GM23338 (cell line): ENCODE measurements at regions not wholly inside any gene's neighbourhood (a gene's known extent, or its start where the extent isn't known, plus 50 kb on each side); places are given as distances from the start of the nearest gene placed in this dataset.

Source experiments
- ATAC-seq: fragments of 200-7000 bp; cut with Tn5 transposase; 3 replicates; pipeline ENCODE4 v1.9.1; 2020
- DNase-seq: peaks from one replicate; pipeline ENCODE4 v3.0.0-alpha.2; 2015; ENCODE audit warnings: low spot score
- H2AFZ ChIP-seq: fragments of 200-600 bp; sonication (generic); 2 replicates; pipeline ENCODE4 v1.8.0; 2016; ENCODE audit warnings: antibody characterized with exemption, mild to moderate bottlenecking, moderate library complexity
- H3F3A ChIP-seq: fragments of 200-600 bp; sonication (generic); replicated peaks from 2 replicates; pipeline ENCODE4 v1.8.0; 2017; ENCODE audit warnings: antibody characterized with exemption, mixed run types, low read depth
- H3K27ac ChIP-seq: fragments of 200-600 bp; sonication (generic); 2 replicates; pipeline ENCODE4 v1.6.1; 2016; ENCODE audit warnings: low read depth
- H3K27me3 ChIP-seq: fragments of 200-600 bp; sonication (generic); 2 replicates; pipeline ENCODE4 v1.8.0; 2016; ENCODE audit warnings: mild to moderate bottlenecking, mixed run types, moderate library complexity; ENCODE audit not compliant: insufficient read depth
- H3K36me3 ChIP-seq: fragments of 200-600 bp; sonication (generic); 2 replicates; pipeline ENCODE4 v1.8.0; 2016; ENCODE audit warnings: mild to moderate bottlenecking; ENCODE audit not compliant: insufficient read depth
- H3K4me1 ChIP-seq: fragments of 200-600 bp; sonication (generic); 2 replicates; pipeline ENCODE4 v1.8.0; 2016; ENCODE audit warnings: mild to moderate bottlenecking, moderate library complexity; ENCODE audit not compliant: insufficient read depth
- H3K4me2 ChIP-seq: fragments of 200-600 bp; sonication (generic); 2 replicates; pipeline ENCODE4 v1.7.1; 2017; ENCODE audit warnings: mixed run types
- H3K4me3 ChIP-seq: fragments of 200-600 bp; sonication (generic); 2 replicates; pipeline ENCODE4 v1.6.1; 2016; ENCODE audit warnings: mixed run types
- H3K79me2 ChIP-seq: fragments of 200-600 bp; sonication (generic); replicated peaks from 2 replicates; pipeline ENCODE4 v1.8.0; 2017; ENCODE audit warnings: mild to moderate bottlenecking; ENCODE audit not compliant: insufficient read depth
- H3K9me2 ChIP-seq: fragments of 200-600 bp; sonication (generic); 2 replicates; pipeline ENCODE4 v1.8.0; 2017; ENCODE audit not compliant: insufficient read depth
- H4K20me1 ChIP-seq: fragments of 200-600 bp; sonication (generic); replicated peaks from 2 replicates; pipeline ENCODE4 v1.8.0; 2017; ENCODE audit warnings: mild to moderate bottlenecking; ENCODE audit not compliant: insufficient read depth
- H3K27ac Mint-ChIP-seq: 2 replicates; pipeline ENCODE4 v1.8.0; 2020; ENCODE audit warnings: inconsistent platforms, mild to moderate bottlenecking, moderate library complexity, mixed read lengths
- H3K27me3 Mint-ChIP-seq: 3 replicates; pipeline ENCODE4 v1.8.0; 2022; ENCODE audit warnings: low read depth, mild to moderate bottlenecking, moderate library complexity, mixed read lengths, inconsistent platforms; ENCODE audit not compliant: insufficient read depth, poor library complexity
- H3K36me3 Mint-ChIP-seq: 3 replicates; pipeline ENCODE4 v1.8.0; 2021; ENCODE audit warnings: low read depth, mild to moderate bottlenecking, inconsistent platforms, moderate library complexity, mixed read lengths
- H3K4me1 Mint-ChIP-seq: 3 replicates; pipeline ENCODE4 v1.8.0; 2020; ENCODE audit warnings: mild to moderate bottlenecking, inconsistent platforms, mixed read lengths
- H3K4me3 Mint-ChIP-seq: 3 replicates; pipeline ENCODE4 v1.8.0; 2021; ENCODE audit warnings: moderate library complexity, mild to moderate bottlenecking, inconsistent platforms, mixed read lengths
- H3K9me3 Mint-ChIP-seq: 3 replicates; pipeline ENCODE4 v1.8.0; 2020; ENCODE audit warnings: moderate library complexity, mild to moderate bottlenecking, inconsistent platforms, mixed read lengths
- CREB1 ChIP-seq: fragments of 250-450 bp; sonication (Bioruptor Pico); IDR thresholded peaks from 2 replicates; pipeline ENCODE4 v1.5.0; 2020; ENCODE audit warnings: low read depth, mild to moderate bottlenecking, moderate library complexity
- EZH2 ChIP-seq: fragments of 200-600 bp; sonication (generic); IDR thresholded peaks from one replicate; pipeline ENCODE4 v1.8.0; 2017; ENCODE audit warnings: antibody characterized with exemption, mild to moderate bottlenecking, low read depth; ENCODE audit not compliant: unreplicated experiment
- EZH2phosphoT487 ChIP-seq: fragments of 200-600 bp; sonication (generic); IDR thresholded peaks from one replicate; pipeline ENCODE4 v1.8.1; 2018; ENCODE audit warnings: antibody characterized with exemption; ENCODE audit not compliant: unreplicated experiment
- JUNB ChIP-seq: IDR thresholded peaks from one replicate; pipeline ENCODE4 v1.6.1; 2016; ENCODE audit warnings: antibody characterized with exemption; ENCODE audit not compliant: unreplicated experiment
- NANOG ChIP-seq: IDR thresholded peaks from 2 replicates; pipeline ENCODE4 v1.6.1; 2016; ENCODE audit warnings: antibody characterized with exemption, borderline replicate concordance
- POLR2AphosphoS5 ChIP-seq: IDR thresholded peaks from 2 replicates; pipeline ENCODE4 v1.6.1; 2016; ENCODE audit warnings: antibody characterized with exemption, low read depth
- STAT1 ChIP-seq: IDR thresholded peaks from one replicate; pipeline ENCODE4 v1.6.1; 2016; ENCODE audit warnings: antibody characterized with exemption; ENCODE audit not compliant: unreplicated experiment
- ZNF114 ChIP-seq: fragments of 250-450 bp; sonication (Bioruptor Pico); IDR thresholded peaks from 2 replicates; pipeline ENCODE4 v1.5.0; 2020; ENCODE audit warnings: mild to moderate bottlenecking, moderate library complexity
- ZNF331 ChIP-seq: fragments of 250-450 bp; sonication (Bioruptor Pico); IDR thresholded peaks from 2 replicates; pipeline ENCODE4 v1.5.0; 2020; ENCODE audit warnings: low read depth, mild to moderate bottlenecking, moderate library complexity
- TF ChIP-seq, protein P1 (sequence below): fragments of 250-450 bp; sonication (Bioruptor Pico); IDR thresholded peaks from 2 replicates; pipeline ENCODE4 v1.5.0; 2020; ENCODE audit warnings: mild to moderate bottlenecking, moderate library complexity
- TF ChIP-seq, protein P2 (sequence below): IDR thresholded peaks from 2 replicates; pipeline ENCODE4 v1.6.1; 2016; ENCODE audit warnings: antibody characterized with exemption
- TF ChIP-seq, protein P3 (sequence below): IDR thresholded peaks from one replicate; pipeline ENCODE4 v1.6.1; 2018; ENCODE audit warnings: antibody characterized with exemption; ENCODE audit not compliant: unreplicated experiment
- TF ChIP-seq, protein P4 (sequence below), 2 experiments: fragments of 200-600 bp in 1 of 2; sonication (generic) in 1 of 2; conservative IDR thresholded peaks; 2 replicates each; pipeline versions ENCODE4 v1.5.1 to v1.6.1; 2016 to 2017; ENCODE audit warnings: antibody characterized with exemption in 2 of 2, low read depth in 2 of 2, mild to moderate bottlenecking in 2 of 2, moderate library complexity in 1 of 2

DNA sequence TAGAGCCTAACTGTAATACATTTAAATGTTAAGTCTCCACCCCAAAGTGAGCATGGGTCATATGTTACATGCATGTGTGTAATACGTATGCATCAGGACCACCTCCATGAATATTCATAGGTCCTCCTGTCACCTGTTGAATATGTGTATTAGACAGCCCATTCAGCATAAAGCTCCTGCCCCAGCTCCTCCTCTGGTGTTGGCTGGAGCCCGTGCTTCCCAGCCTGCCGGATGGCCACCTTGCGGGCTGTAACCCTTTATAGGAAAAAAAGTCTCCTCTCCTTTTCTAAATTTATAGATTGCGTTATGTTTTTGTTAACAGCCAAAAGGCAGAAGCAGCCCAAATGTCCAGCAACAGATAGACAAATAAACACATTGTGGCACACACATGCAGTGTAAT is 299.5 kb downstream of the MED10 start:
- TF ChIP-seq, protein P1, sequence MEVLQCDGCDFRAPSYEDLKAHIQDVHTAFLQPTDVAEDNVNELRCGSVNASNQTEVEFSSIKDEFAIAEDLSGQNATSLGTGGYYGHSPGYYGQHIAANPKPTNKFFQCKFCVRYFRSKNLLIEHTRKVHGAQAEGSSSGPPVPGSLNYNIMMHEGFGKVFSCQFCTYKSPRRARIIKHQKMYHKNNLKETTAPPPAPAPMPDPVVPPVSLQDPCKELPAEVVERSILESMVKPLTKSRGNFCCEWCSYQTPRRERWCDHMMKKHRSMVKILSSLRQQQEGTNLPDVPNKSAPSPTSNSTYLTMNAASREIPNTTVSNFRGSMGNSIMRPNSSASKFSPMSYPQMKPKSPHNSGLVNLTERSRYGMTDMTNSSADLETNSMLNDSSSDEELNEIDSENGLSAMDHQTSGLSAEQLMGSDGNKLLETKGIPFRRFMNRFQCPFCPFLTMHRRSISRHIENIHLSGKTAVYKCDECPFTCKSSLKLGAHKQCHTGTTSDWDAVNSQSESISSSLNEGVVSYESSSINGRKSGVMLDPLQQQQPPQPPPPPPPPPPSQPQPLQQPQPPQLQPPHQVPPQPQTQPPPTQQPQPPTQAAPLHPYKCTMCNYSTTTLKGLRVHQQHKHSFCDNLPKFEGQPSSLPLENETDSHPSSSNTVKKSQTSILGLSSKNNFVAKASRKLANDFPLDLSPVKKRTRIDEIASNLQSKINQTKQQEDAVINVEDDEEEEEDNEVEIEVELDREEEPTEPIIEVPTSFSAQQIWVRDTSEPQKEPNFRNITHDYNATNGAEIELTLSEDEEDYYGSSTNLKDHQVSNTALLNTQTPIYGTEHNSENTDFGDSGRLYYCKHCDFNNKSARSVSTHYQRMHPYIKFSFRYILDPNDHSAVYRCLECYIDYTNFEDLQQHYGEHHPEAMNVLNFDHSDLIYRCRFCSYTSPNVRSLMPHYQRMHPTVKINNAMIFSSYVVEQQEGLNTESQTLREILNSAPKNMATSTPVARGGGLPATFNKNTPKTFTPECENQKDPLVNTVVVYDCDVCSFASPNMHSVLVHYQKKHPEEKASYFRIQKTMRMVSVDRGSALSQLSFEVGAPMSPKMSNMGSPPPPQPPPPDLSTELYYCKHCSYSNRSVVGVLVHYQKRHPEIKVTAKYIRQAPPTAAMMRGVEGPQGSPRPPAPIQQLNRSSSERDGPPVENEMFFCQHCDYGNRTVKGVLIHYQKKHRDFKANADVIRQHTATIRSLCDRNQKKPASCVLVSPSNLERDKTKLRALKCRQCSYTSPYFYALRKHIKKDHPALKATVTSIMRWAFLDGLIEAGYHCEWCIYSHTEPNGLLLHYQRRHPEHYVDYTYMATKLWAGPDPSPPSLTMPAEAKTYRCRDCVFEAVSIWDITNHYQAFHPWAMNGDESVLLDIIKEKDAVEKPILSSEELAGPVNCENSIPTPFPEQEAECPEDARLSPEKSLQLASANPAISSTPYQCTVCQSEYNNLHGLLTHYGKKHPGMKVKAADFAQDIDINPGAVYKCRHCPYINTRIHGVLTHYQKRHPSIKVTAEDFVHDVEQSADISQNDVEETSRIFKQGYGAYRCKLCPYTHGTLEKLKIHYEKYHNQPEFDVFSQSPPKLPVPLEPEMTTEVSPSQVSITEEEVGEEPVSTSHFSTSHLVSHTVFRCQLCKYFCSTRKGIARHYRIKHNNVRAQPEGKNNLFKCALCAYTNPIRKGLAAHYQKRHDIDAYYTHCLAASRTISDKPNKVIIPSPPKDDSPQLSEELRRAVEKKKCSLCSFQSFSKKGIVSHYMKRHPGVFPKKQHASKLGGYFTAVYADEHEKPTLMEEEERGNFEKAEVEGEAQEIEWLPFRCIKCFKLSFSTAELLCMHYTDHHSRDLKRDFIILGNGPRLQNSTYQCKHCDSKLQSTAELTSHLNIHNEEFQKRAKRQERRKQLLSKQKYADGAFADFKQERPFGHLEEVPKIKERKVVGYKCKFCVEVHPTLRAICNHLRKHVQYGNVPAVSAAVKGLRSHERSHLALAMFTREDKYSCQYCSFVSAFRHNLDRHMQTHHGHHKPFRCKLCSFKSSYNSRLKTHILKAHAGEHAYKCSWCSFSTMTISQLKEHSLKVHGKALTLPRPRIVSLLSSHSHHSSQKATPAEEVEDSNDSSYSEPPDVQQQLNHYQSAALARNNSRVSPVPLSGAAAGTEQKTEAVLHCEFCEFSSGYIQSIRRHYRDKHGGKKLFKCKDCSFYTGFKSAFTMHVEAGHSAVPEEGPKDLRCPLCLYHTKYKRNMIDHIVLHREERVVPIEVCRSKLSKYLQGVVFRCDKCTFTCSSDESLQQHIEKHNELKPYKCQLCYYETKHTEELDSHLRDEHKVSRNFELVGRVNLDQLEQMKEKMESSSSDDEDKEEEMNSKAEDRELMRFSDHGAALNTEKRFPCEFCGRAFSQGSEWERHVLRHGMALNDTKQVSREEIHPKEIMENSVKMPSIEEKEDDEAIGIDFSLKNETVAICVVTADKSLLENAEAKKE, result no peak
- TF ChIP-seq CREB1 (CRISPR knock-in tag), result no peak
- TF ChIP-seq ZNF114 (CRISPR knock-in tag), result no peak
- TF ChIP-seq, protein P2, sequence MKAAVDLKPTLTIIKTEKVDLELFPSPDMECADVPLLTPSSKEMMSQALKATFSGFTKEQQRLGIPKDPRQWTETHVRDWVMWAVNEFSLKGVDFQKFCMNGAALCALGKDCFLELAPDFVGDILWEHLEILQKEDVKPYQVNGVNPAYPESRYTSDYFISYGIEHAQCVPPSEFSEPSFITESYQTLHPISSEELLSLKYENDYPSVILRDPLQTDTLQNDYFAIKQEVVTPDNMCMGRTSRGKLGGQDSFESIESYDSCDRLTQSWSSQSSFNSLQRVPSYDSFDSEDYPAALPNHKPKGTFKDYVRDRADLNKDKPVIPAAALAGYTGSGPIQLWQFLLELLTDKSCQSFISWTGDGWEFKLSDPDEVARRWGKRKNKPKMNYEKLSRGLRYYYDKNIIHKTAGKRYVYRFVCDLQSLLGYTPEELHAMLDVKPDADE, result no peak
- no peak for TF ChIP-seq EZH2phosphoT487
- no peak for TF ChIP-seq EZH2
- no peak for TF ChIP-seq NANOG
- TF ChIP-seq ZNF331, result no peak
- no peak for TF ChIP-seq JUNB
- TF ChIP-seq, protein P3, sequence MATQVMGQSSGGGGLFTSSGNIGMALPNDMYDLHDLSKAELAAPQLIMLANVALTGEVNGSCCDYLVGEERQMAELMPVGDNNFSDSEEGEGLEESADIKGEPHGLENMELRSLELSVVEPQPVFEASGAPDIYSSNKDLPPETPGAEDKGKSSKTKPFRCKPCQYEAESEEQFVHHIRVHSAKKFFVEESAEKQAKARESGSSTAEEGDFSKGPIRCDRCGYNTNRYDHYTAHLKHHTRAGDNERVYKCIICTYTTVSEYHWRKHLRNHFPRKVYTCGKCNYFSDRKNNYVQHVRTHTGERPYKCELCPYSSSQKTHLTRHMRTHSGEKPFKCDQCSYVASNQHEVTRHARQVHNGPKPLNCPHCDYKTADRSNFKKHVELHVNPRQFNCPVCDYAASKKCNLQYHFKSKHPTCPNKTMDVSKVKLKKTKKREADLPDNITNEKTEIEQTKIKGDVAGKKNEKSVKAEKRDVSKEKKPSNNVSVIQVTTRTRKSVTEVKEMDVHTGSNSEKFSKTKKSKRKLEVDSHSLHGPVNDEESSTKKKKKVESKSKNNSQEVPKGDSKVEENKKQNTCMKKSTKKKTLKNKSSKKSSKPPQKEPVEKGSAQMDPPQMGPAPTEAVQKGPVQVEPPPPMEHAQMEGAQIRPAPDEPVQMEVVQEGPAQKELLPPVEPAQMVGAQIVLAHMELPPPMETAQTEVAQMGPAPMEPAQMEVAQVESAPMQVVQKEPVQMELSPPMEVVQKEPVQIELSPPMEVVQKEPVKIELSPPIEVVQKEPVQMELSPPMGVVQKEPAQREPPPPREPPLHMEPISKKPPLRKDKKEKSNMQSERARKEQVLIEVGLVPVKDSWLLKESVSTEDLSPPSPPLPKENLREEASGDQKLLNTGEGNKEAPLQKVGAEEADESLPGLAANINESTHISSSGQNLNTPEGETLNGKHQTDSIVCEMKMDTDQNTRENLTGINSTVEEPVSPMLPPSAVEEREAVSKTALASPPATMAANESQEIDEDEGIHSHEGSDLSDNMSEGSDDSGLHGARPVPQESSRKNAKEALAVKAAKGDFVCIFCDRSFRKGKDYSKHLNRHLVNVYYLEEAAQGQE, result no peak
- TF ChIP-seq POLR2AphosphoS5, result no peak
- TF ChIP-seq STAT1, result no peak
- TF ChIP-seq, protein P4, sequence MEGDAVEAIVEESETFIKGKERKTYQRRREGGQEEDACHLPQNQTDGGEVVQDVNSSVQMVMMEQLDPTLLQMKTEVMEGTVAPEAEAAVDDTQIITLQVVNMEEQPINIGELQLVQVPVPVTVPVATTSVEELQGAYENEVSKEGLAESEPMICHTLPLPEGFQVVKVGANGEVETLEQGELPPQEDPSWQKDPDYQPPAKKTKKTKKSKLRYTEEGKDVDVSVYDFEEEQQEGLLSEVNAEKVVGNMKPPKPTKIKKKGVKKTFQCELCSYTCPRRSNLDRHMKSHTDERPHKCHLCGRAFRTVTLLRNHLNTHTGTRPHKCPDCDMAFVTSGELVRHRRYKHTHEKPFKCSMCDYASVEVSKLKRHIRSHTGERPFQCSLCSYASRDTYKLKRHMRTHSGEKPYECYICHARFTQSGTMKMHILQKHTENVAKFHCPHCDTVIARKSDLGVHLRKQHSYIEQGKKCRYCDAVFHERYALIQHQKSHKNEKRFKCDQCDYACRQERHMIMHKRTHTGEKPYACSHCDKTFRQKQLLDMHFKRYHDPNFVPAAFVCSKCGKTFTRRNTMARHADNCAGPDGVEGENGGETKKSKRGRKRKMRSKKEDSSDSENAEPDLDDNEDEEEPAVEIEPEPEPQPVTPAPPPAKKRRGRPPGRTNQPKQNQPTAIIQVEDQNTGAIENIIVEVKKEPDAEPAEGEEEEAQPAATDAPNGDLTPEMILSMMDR (conservative IDR thresholded peaks at IDR 0.05; ENCODE audit: low read depth in 2 of 2), result no peak

More for the DNA sequence above, 299.5 kb downstream of the MED10 start:
- no peak for ATAC-seq
- Histone ChIP-seq H3K27ac (no peak overlapping the region), H3K79me2 (no peaks in the 10 kb centered on the region), H3K4me3 (no peak overlapping the region), H2AFZ (no peak overlapping the region), H3K9me2 (peaks cover 13% of the 10 kb centered on the region; the same call in 1 of the 2 replicates), H3K27me3 (no peaks in the 10 kb centered on the region), H3F3A (no peaks in the 10 kb centered on the region), H3K36me3 (no peaks in the 10 kb centered on the region), H3K4me1 (no peaks in the 10 kb centered on the region), H3K4me2 (no peak overlapping the region), H4K20me1 (no peaks in the 10 kb centered on the region)
- peaks cover 5% of the 10 kb centered on the region for H3K27me3 Mint-ChIP-seq
- no peak for DNase-seq
- no peak overlapping the region for H3K27ac Mint-ChIP-seq
- H3K4me3 Mint-ChIP-seq, result no peak overlapping the region
- H3K4me1 Mint-ChIP-seq, result peaks cover 6% of the 10 kb centered on the region
- H3K9me3 Mint-ChIP-seq, result no peaks in the 10 kb centered on the region
- no peaks in the 10 kb centered on the region for H3K36me3 Mint-ChIP-seq
